Stimulated activated CD8-positive, alpha-beta memory T cell treated with anti-CD3 and anti-CD28 coated beads, Interleukin-7, amount 100 ng/mL, for 4 hours (primary cell): ENCODE measurements at regions not wholly inside any gene's neighbourhood (a gene's known extent, or its start where the extent isn't known, plus 50 kb on each side); places are given as distances from the start of the nearest gene placed in this dataset.

Source experiments
- DNase-seq, 2 donors: peaks; one replicate each; pipeline ENCODE4 v3.0.0-alpha.2; 2020; ENCODE audit warnings: low read depth in 2 of 2

DNA sequence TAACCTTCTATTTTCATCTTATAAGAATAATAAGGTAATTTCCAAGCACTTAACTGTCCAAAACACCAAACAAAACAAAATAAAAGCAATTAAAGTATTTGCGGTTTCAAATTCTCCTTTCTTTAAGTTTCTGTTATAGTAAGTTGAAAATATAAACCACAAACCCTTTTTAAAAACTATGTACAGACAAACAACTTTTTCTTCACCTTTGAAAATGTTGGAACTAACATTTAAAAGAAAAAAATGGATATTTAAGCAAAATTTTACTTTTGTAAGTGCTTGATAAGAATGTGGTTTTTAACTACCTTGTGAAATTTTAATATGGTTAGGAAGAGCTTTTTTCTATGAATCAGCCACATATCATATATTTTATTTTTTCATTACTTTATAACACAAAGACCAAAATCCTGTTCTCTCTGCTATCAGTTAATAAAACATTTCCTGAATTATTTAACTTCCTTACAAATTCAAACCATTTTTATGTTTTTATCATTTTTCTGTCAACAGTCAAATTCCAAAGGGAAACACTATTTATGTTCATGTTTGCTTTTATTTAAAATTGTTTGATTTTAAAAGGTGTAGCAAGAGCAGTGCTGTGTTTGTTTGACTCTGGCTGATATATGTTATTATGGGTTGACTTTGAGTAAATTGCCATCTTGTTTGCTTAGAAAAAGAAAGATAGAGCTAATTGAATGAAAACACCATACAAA, 554.1 kb upstream of the KLHL1 start:
- no peak for DNase-seq

DNA sequence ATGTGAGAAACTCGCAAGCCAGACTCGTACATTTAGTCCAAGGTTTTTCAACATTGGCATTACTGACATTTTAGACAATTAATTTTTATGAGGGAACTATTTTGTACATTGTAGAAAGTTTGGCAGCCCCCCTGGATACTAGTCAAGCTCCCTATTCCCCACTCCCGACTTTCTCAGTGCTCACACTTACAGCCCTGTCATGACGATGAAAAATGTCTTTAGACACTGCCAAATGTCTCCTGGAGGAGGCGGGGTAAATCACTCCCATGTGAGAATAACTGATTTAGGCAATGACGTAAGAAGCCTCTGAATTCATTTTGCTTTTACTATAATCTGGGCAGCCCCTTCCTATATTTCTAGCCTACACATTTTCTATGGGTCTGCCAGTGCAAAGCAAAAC, 535.8 kb upstream of the KLHL1 start:
- DNase-seq = no peak

DNA sequence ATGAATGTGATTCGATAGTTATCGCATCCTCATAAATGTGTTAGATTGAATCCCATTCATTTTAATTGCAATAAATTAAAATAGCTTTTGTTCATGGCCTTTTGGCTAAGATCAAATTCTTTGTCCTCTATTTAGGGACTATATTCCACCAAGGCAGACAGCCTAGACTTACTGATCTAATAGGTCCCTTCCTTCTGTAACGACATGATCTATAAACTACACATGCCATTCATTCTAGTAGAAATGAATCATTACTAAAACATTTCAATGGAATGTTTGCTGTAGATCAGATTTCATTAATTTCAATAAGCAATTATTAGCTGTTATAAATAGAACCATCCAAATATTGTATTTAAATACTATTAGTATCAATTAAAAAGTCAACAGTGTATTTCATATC, 526.6 kb upstream of the KLHL1 start:
- no peak for DNase-seq

DNA sequence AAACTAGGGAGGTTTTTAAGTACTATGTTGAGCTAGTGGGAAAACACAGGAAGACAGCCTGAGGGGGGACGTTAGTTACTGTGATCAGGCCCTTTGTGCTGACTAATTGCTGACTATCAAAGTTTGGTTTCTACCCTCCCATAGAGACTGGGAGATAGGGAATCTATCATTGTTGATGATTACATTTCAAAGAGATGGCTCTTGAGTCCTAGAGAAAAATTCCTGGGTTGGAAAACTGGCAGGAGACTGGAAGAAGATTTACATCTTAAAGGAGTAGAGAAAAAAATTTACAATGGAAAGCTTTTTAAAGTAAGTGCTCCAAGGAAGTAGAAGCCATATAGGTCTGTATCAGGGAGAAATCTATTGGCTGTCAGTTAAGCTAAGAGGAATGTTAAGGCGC, 522.0 kb upstream of the KLHL1 start:
- DNase-seq = no peak

DNA sequence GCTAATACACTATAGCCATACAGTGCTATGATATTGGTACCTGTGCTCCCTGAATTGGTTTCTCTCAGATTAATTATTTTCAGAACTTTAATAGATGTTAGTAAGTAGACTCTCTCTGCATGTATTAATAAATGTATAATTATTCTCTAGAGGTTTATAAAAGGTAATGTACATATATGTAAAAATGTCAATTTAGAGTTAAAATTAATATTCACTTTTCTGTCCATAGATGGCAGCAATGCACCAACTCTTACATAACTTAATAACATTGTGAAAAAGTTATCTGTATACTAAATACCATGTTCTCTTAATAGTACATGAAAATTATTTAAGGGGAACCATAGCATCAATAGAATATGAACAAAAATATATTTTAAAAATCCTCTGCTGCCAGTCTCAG, 515.0 kb upstream of the KLHL1 start:
- DNase-seq = no peak

DNA sequence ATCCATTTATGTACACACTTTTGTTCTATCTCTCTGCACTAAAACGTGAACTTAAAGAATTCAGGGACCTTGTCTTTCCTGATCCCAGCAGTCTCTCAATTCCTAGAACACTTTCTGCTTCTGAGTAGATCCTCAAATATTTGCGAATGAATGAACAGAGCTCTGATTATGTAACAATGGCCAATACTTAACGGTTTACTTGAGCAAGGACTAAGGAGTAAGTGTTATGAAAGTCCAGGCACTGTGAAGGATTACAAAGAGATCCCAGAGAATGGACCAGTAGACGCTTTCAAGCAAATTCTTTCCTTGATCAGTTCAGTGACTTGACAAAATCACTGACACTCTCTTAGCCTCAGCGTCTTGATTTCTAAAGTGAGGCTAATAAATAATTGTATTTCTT, 514.5 kb upstream of the KLHL1 start:
- no peak for DNase-seq

DNA sequence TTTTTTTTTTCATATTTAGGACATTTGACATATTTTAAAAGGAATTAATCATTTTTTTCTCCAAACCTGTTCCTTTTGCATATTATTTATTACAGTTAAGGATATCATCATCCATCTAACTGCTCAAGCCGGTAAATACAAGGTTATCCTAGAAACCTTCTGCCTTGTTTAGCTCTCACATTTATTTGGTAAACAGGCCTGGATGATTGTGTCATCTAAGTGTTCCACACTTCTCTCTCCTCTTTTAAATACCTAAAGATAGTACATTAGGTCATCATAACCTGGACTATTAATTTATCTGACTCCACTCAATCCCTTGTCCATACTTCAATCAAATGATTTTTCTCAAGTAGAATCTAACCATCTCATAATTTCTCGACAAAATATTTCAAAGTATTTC, 511.7 kb upstream of the KLHL1 start:
- no peak for DNase-seq

DNA sequence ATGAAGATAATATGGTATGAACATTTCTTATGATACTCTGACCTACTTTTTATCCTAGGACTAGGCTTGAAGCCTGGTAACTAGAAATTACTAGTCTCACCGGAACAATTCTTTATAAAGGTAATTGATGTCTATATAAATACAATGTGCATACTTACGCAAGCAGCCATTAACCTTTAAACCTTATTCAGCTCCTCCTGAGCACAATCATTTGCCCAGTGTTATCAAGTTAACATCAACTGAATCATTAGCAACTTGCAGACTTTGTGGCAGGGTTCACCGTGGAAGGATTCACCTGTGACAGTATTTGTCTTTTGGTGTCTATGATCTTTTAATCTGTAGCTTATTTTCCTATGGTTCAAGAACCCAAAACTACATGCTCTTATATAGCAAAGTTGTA, 508.6 kb upstream of the KLHL1 start:
- no peak for DNase-seq

DNA sequence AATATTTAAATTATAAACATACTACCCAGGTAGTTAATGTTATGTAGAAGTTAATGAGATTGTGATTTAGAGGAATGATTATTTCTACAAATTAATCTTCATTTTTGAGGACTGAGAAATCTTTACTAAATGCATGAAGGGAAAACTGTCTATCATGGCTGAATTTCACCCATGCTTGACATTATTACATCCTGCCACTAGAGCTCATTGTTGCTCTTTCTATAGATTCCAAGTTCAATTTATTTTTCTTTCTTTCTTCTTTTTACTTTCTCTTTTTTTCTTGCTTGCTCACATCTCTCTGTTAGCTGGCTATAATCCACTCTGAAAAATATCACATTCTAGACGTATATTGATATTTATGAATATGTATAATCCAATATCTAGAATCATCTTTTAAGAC, 505.0 kb upstream of the KLHL1 start:
- no peak for DNase-seq

DNA sequence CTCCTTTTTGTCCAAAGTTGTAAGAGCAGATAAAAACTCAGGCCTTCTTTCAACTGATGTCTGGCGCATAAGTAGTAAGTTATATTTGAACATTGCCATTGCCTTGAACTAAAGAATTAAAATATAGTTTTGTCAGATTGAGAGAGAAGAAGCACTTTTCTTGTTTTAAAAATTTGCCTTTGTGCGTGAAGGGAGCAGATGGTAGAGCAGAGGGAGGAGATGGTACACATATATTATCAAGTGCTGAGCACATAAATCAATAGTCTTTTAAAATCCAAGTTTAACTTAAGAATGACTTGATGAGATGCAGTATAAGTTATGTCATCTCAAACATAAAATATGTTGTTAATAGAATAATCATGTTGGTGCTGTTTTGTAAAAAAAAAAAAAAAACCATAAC, 504.6 kb upstream of the KLHL1 start:
- DNase-seq = no peak

DNA sequence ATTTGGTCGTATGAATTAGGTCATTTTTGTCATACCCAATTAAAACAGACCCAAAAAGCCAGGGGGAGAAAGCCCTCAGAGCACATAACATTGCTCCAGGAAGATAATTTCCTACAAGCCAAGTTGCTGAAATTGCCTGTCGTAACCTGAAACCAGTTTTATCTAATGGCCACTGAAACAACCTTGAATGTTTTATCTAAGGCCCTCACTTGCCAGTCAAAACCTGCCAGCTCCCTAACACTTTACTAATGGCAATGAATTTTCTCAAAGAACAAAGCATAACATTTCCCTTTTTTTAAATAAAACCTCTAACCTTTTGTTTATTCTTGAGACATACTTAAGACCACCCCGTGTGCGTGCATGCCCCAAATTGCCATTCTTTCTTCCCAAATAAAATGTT, 496.2 kb upstream of the KLHL1 start:
- DNase-seq = no peak

DNA sequence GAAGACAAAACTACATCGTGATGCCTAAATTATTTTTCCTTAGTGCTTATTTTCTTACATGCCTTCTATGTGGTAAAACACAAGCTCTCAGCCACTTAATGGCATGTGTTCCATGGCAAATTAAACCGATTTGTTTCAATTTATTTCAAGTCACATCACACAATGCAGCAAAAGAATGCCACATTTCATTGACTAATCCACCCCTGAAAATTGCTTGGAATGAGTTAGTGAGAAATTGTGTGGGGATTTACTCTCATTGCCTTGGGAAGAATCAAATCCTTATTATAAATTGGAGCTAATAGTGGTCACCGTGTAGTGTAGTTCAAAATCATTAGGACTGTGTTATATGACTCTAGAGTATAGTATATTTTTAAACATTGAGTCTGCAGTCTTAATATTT, 485.5 kb upstream of the KLHL1 start:
- DNase-seq = no peak

DNA sequence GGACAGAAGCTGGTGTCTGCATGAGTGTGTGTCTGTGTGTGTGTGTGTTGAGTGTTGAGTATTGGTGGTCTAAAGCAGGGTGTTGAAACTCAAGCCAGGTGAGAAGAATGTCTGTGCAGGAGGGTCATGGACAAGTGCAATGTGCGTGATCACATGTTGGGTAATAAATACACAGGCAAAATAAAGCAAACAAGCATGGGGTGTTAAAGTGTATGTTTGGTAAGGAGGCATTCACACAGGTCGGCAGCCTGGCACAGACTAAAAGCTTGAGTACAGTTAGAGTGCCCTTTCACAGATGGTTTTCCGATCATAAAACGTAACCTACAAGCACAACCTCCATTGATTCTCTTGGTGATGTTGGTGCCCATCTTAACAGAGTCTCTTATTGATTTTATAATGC, 476.9 kb upstream of the KLHL1 start:
- no peak for DNase-seq

DNA sequence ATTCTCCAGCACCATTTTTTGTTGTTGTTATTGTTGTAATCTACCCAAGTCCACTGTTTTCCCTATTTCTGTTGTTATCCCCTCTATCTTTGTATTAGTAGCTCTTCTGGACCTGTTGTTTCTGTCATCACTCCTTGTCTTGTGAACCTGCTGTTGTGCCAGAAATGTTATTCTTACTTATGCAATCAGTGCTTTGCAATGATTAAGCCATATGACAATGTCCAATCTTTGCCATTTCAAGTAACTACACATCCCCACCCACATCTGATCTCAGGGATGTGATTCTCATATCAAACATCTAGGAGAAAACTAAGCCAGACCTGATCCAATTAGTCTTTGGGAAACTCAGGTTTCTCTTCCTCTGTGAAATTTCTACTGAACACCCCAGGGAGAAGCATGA, 472.6 kb upstream of the KLHL1 start:
- no peak for DNase-seq

DNA sequence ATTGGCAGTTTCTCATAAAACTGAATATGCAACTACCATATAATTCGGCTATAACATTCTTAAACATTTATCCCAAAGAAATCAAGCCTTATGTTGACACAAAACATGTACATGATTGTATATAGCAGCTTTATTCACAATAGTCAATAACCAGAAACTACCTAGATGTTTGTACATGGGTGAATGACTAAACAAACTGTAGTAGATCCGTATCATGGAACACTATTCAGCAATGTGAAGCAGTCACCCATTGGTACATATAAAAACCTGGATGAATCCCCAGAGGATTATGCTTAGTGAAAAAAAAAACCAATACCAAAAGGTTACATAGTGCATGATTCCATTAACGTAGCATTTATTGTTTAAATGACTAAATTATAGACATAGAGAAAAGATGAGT, 471.7 kb upstream of the KLHL1 start:
- no peak for DNase-seq

DNA sequence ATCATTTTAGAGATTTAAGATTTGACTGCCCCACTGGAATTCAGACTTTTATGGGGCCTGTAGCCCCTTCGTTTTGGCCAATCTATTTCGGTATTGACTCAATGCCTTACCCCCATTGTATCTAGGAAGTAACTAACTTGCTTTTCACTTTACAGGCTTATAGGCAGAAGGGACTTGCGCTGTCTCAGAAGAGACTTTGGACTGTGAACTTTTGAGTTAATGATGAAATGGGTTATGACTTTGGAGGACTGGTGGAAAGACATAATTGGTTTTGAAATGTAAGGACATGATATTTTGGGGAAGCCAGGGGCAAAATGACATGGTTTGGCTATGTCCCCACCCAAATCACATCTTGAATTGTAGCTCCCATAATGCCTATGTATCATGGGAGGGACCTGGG, 463.0 kb upstream of the KLHL1 start:
- DNase-seq = no peak

DNA sequence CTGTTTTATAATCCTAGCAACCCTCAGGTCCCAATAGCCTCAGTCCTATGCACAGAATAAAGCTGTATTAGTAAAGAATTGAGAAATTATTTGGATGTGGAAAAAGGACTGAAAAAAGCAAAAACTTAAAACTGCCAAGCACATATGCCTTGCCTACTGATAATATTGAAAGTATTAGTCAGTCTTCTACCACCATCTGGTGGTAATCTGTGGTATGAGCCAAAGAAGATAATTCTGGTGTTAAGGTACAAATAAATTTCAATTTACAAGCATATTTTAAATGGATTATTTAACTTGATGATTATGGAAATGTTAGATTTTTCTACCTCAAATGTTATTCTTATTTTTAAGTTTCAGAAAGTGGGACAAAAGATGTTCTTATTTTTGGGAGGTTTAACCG, 460.3 kb upstream of the KLHL1 start:
- DNase-seq = no peak

DNA sequence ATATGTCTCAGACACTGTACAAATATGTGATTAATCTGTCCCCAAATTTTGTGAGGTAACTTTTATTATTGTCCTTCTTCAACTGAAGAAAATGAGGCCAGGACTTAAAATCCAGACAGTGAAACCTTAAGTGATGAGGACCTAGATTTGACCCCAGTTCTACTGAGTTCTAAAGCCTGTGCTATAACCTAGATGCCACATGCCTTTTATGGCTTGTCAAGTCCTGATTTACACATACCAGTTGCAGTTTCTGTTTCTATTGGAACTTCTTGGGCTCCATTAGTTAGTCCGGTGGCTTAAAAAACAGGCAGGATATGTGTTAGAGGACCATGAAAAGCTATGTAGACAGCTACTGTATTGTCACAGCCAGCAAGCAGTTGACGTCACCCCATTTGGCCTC, 436.5 kb upstream of the KLHL1 start:
- DNase-seq = no peak

DNA sequence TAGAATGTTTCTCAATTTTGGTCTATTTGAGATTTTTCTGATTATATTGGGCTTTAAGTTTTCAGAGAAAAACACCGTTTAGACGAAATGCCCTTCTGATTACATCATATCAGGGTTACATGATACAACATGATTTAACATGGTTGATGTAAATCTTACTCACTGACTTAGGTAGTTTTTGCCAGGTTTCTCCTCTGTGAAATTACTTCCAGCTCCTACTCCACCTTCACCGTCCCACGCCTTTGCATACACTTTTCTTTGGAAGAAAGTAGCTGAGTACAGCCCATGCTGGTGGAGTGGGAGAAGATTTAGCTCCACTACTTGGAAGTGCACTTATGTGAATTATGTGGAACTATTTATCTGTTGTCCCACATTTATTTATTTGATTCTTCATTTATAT, 433.2 kb upstream of the KLHL1 start:
- DNase-seq = no peak

DNA sequence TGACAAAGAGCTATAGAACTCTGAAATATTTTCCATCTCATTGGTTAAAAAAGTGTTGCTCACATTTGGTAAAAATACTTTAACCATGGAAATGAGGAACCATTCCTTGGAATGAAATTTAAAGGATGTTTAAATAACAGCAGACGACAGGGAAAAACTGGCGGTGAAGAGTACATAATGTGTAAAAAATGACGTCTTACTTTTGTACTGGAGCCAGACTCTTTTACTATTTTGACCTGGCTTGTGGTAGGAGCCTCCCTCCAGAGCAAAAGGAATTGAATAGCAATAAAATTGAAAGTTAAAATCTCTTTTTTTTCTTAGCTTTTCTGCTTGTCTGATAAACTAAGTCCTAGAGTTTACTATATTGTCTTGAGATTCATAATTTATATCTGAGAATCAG, 426.2 kb upstream of the KLHL1 start:
- DNase-seq = no peak

DNA sequence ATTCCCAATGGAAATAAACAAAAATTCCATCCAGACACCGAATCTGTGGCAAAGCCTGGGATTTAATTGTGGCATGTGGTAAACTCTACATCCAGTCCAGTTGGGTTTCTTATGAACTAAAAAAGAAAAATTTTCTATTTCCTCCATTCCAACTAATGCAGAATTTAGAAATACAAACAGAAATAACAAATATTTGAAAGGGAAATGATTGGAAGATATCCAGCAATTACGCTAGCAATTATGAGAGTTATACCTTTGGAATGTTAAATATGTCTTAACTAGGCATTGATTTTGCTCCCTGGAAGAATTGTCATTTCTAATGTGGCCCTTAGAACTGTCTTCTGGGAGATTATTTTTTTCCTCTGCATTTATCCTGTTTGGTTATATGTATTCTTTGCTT, 421.4 kb upstream of the KLHL1 start:
- no peak for DNase-seq

DNA sequence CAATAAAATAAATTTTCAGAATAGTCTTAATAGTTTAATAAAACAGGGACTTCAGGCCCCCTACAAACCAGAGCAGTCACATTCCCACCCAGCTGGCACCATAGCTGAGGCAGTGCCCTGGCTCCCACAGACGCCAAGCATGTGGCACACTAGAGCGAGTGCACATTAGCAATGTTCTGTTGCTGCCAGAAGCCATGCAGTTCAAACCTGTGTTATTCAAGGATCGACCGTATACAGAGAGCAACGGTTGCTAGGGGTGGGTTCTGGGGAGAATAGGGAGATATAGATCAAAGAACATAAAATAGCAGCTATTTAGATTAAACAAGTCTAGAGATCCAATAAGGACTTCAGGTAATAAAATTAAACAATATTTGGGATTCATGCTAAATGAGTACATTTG, 419.3 kb upstream of the KLHL1 start:
- no peak for DNase-seq

DNA sequence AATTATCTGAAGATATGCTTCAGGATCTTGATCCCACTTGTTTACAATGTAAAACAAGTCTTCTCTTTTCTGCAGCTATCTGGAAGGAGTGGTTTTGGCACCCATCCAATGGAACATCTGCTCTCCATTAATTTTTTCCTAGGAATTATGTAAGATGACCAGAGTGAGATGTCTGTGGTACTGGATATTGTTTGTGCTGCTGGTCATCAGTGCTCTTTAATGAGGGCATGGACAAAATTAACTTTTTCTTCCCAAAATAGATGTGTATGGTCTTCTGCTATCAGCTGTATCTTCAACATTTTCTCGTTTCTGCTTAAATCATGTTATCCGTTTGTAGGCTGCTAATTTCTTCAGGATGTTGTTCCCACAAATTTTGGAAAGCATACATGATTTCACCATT, 415.4 kb upstream of the KLHL1 start:
- no peak for DNase-seq

DNA sequence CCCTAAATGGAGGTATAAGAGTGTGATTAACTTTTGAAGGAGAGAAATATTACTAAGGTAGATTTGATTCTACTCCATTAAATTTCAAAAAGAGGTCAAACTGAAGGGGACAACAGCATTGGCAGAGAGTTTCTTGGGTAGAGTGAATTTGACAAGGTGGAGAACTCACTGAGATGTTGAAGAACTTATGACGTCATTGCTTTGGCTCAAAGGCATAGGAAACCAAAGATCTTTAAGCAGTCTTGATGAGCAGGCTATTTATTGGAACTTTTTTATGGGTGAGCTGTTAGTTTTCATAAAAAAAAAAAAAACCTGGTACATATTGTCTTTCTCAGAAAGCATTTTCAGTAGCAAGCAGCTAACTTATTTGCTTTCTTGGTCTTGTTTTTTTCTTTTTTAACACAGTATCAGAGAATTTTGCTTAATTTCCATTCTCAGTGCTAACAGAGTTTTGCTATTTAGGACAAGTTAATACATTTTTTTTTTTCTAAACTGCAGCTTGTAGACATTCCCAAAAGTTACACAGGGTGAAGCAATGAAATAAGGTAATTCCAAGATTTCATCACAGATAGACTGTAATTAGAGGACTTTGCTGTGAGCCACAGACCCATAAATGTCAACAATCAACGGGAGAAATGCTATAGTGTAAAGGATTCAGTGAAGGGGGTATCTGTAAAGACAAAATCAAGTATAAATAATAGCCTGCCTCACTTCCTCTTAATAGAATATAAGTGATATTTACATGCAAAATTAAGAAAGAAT, 412.2 kb upstream of the KLHL1 start:
- DNase-seq = no peak
